DMS153 (cell line): ENCODE measurements at regions not wholly inside any gene's neighbourhood (a gene's known extent, or its start where the extent isn't known, plus 50 kb on each side); places are given as distances from the start of the nearest gene placed in this dataset.
A peak's percentile ranks its signal among the peaks of the same experiment; 100 is the strongest.

ENCODE experiments used
- DNase-seq: peaks from one replicate; lab custom pipeline; 2025; lab: John Stamatoyannopoulos, UW

DNA sequence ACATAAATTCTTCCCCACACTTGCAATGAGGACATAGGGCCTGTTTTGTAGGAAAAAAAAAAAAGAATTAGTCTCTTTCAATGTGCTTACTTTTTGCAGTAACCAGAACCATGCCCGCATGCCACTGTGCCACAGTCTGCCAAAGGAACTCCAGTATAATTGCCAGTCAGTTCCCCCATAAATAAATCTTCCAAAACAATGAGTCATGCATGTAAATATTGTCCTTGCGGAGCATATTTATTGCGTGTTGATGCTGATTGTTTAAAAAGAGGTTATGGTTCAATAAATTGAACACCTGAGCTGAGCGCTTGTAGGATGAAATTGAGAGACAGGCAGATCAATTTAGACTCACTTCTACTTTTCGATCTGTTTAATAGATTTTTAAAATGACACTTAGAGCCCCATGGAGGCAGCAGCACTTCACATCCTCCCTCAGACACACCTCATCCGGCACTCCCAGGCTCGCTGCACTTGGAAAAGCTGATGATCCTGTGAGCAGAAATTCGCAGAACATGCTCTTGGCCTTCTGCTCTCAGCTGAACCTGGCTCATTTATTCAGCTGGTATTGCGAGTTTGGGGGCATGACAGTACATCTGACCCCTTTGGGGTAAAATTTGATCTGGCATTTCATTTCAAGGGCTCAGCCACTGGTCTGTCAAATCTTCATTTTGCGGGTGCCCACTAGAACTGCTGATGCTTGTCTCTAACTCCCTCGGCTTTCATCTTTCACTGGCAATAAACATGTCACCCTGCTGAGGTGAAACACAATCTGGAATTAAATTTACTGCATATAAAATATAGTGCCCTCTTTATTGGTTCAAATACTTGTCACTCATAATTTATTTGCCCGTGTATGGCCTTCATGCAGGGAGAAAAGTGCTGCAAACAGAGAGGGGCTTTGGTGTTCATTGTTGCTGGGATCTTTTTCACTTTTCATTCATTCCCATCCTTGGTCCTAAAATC, 371.1 kb upstream of the POU3F2 start:
- DNase-seq = peak; percentile 71

DNA sequence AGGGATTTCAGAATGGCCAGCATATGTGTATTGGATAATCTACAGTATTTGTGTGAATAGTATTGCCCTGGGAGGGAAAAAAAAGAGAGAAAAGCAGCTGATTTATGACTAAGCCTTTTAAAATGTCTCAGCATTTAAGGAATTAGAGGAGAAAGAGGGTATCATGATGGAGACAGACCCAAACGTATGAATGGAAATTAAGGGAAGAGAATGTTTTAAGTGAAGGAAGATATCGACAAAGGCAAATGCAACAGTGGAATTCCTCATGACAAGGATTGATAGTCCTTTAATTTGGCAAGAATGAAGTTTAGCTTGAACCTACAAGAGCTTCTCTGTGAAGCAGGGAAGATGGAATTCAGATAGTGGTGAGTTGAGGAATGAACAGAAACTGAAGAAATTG, 367.3 kb upstream of the POU3F2 start:
- DNase-seq = no peak

DNA sequence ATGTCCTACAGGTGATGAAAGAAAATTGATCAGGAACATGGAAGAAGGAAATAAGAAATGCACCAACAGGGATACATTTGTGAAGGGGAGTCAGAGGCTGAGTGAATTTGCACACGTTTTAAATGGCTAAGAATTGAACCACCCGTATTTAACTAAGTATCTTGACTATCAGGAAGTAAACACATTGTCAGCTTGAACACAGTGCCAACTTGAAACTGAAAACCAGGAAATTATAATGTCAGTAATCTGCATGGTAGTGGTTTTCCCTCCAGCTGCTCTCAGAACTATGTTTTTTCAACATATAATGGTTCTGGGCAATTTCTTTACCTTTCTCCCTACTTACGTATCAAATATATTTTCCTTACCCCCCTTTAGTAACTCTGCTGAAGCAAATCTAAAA, 366.5 kb upstream of the POU3F2 start:
- DNase-seq = peak; percentile 31

DNA sequence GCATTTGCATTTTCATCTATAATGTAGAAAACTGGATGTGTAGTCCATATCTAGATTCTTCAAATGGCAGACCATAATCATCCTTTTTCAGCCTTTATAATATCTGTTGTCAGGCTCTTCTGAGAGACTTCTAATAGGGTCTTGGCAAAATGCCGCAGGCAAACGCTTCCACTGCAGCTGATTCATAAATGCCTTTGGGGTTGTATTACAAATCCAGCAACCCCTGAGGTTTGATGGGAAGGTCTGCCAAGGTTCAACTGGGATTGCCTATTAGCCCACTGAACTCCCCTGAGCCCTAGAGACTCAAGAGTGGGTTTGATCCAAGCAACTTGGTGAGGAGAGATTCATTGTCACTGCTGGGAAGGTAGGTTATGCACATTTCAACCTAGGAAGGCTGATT, 365.2 kb upstream of the POU3F2 start:
- DNase-seq = no peak

DNA sequence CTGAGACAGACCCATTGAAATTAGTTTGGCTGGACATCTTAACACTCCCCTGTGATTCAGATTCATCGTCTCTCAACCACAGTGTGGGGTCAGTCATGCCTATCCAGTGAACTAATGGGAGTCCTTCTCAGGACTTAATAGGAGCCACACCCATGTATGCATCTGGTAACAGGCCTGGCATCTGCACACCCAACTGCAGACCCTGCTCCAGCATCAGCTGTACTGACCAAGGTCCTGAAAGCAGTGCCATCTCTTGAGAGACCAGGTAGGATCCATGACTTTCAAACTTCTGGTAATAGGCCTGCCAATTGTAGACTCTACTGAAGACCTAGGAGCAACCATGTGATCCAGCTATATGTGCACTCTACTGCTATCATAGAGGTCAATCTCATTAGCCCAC, 363.6 kb upstream of the POU3F2 start:
- no peak for DNase-seq

DNA sequence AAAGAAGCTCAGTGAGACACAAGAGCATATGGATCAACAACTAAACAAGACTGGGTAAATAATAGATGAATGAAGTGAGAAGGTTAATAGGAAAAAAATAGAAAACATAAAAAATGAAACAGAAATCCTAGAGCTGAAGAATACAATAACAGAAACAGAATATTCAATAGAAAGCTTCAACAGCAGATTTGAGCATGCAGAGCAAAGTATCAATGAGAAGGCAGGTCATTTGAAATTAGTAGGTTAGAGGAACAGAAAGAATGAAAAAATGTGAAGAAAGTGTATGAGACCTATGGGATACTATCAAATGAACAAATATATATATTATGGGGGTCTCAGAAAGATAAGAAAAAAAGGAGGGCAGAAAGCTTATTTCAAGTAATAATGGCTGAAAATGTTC, 362.9 kb upstream of the POU3F2 start:
- no peak for DNase-seq

DNA sequence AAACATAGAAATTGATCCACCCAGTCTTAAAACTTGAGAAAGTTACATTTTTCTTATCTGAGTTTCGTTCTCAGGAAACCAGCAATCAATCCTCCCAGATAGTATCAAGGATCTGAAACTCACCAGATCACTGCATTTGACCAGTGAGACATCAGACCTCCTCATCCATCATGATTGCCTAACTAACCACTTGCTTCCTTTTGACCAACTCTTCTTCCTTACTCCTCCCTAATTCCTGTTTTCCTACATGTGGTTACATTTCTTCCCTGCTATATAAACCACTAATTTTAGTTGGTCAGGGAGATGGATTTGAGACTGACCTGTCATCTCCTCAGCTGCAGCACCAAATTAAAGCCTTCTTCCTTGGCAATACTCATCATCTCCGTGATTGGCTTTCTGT, 357.1 kb upstream of the POU3F2 start:
- DNase-seq = no peak

DNA sequence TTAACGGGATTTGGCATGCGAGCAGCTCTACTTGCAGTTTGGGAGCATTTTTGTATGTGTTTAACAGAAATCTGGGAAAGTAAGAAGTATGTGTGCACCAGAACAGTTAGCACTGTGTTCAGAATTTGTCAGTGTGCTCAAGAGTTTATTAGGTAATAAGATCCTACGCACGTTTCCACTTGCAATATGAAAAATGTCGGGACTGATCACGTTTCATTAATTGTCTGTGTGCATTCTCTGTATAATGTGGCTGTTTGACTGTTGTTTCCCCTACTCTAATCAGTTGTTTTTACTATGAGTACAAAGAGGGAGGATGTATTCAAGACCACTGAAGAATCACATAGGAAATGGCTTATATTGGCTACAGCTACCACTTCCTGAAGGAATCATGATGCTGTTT, 349.7 kb upstream of the POU3F2 start:
- DNase-seq = no peak

DNA sequence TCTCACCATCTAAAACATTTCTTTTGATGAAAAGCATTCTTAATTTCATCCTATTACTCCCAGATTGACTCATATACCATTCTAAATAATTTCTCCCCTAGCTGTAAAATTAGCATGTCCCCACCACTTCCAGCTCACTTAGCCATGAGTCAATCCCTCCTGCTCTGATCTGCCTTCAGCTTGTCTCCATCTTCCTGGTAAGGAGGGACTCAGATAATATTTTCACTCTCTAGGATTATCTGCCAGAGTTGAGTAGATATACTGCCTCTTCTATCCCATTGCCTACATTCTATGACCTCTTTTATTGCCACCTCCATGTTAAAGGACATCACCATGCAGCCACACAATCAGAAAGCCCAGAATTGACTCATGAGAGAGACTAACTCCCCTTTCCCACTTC, 348.8 kb upstream of the POU3F2 start:
- no peak for DNase-seq

DNA sequence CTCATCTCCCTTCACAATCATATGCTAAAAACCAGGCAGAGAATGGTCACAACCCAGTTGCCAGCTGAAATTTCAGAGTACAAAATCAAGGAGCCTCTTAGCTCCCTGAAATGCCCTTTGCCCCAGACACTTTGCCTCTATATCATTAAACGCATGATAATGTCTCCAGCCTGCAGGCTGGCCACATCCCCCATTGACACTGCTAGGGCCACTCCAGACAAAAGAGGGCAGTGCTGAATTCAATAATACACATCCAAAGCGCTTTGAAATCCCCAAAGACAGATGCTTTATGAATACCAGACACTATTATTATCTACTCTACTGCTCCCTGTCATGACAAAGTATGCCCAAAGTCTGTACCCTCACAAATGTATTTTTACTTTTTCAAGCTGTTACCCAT, 348.3 kb upstream of the POU3F2 start:
- no peak for DNase-seq

DNA sequence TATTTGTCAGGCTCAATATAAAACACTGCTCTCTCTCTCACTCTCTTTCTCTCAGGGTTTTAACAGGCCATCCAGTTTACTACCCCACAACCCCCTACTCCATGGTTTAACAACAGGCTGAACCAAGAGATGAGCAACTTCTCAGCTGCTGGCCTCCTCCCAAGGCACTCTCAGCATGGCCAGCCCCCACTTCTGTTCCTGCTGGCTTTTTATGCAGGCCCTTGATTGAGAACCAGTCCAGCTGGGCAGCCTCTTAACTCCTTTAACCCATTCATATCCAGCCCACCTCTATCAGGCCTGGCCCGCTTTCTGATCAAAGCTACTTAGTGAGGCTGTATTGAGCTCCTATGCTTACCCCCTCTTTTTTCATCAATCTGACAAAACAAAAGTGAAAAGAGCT, 346.8 kb upstream of the POU3F2 start:
- no peak for DNase-seq

DNA sequence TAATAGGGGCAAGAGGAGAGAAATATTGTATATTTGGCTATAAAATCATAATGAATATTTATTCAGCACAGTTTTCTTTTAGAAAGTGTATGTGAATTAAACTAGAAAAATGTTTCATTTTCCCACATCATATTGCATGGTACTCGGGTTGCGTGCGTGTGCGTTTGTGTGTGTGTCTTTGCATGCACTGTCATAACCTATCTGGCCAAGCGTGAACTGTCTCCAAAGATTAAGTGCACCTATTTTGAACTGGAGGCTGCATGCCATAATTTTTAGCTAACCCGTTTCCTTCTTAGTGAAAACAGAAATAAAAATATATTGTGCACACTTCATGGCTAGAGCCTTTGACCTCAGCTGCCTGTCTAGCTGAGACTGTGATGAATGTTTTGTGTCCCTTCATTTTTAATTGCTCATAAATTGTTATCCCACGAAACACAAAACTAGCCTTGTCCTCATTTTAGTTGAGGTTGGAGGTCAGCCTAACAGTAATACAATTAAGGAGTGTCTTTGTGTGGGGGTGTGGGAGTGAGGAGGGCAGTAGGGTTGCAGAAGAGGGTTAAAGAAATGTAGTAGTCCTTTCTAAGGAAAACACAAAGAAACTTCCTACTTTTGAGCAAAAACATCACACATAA, 336.1 kb upstream of the POU3F2 start:
- DNase-seq = no peak

DNA sequence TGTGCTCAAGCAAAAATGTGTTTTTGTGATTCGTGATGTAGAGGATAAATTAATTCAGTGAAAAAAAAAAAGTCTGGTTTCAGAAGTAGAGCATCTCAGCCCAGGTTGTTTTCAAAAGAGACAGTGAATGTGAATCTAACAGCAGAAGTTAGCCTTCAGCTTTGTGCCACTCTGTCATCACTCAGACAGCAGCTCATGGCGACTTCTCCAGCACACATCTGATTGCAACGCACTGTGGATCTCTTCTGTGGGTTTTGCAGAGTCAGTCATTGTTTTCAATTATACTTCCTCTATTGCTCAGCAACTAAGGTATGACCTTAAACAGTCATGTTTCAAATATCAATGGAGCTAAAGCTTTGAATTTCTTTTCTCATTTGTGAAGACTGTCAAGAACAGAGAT, 335.5 kb upstream of the POU3F2 start:
- no peak for DNase-seq

DNA sequence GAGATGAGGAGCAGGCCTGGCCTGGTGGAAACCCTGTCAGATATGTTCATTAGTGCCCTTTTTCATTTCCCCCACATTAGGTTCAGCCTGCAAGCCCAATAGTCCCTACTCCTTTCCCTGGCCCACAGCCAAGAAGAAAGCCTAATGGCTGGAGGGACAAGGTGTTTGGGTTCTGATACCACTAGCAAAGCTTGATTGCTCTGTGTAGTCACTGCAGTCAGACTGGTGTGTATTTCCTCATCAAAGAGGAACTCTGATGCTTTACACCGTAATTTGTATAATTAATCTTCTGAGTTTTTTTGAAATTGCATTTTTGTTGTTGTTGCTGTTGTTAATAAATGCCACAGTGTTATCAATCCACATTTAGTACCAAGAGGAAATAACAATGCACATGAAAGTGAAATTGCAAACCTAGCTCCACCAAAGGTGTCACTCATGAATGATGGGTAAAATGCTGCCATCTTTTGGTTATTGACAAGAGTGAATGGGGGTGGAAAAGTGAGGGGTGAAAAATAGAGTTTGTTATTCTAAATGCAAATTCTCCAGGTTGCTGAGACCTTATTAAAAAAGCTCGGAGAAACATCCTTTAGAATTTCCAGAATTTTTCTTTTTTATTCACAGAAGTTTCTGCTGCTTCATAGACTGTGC, 320.2 kb upstream of the POU3F2 start:
- DNase-seq = no peak

DNA sequence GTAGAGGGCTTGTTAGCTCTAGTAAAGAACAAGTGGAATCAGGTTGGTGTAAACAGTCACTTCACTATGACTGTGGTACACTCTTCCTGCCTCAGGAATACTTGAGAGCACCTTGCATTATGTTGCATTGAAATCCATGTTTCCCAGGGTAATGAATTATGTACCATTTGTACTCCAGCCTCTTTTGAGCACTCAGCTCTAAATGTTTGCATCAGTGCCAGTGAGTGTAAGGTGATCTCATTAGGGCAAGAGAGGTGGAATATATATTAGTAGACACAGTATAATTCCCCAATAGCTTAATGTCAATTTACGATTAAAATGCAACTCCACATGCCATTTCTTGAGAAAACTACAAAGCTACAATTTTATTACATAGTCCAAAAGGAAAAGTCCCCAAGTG, 319.6 kb upstream of the POU3F2 start:
- peak; percentile 90 for DNase-seq

DNA sequence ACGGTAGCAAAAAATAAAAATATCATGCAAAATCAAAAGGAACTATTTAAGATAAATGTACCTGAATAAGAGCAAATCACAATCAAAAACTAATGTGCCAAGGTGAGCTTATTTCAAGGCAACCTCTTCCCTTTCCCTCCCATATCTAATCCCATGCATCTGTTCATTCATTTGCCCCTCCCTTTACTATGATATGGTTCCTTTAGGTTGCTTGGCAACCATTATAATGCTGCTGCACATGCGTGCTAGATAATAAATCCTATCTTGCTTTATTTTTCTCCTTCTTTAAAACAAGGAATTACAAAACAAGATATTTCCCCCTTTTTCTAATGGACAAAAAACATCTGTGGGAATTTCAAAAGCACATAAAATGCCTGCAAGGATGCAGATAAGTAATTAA, 318.2 kb upstream of the POU3F2 start:
- no peak for DNase-seq

DNA sequence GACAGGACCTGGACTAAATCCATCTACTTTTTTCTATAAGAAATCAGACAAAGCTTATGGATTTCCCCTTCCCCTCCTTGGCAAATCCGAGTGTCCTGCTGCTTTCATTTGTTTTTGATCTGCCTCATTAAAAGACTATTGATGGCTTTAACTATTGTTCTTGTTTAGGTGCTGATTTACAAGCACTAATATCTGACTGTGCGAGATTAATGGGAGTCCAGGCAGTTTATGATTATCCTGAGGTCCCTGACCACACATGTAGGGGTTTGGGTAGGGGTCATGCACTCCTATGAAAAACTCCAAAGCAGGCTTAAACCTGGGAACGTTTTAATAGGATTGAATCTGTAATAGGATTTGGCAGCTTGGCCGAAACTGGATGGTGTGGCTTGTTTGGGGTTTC, 317.5 kb upstream of the POU3F2 start:
- no peak for DNase-seq

DNA sequence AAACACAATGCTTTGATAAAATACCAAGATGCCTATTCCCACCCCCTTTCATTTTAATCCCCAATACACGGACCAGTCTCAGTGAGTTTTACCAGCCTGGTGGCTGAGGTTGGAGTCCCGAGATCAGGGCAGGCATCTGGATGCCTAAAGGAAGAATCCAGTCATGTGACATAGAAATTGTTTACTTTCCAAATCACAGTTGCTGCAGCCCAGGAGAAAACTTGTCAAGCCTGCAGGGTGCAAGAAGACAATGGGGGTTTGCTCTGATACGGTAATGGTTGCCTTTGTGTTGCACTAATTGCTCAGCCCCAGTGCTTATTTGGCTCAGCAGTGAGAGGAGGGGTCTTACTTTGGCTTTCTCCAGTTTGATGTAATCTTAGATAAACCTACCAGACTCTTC, 308.5 kb upstream of the POU3F2 start:
- DNase-seq = no peak

DNA sequence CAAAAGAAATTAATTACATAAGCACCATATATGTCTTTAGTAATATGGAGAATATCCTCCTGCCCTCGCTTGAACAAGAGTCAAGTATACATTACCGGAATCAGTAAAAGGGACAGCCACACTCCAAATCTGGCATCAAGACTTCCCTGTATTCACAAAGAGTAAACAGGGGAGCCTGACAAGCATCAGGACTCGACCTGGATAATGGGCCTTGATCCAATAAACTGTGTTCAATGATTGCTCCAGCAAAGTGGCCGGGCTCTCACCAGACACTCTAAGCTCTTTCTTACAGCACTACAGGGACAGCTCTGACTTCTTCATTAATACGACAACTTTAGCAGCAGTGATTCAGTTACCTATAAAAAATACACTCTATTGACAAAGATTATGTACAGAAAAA, 307.9 kb upstream of the POU3F2 start:
- peak; percentile 56 for DNase-seq

DNA sequence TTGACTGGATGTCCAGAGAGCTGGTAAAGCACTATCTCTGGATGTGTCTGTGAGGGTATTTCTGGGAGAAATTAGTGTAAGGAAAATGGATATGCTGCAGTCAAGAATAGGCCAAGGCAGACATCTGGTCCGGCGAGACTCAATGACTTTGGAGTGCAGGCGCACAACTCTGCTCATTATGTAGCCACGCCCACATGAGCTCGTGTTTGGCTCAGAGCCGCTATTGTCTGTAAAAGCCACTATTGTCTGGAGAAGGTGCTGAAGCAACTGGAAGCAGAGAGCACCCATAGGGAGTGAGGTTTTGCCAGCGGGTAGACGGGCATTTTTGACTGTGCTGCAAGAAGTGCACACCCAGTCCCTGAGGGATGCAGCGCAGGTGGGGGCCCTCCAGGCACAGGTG, 305.0 kb upstream of the POU3F2 start:
- no peak for DNase-seq

DNA sequence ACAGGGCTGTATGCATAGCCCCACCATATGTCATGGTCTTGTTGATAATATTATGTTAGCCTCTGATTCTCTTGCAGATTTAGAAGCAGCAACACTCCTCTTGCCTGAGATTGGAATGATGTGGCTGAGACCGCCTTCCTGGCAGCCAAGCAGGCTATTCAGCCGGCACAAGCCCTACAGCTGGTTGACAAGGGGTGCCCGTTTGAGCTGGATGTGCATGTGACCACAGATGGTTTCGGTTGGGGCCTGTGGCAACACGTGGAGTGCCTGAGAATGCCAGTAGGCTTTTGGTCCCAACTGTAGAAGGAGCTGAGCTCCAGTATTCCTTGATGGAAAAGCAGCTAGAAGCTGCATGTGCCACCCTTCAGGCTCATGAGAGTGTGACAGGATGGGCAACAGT, 303.6 kb upstream of the POU3F2 start:
- no peak for DNase-seq

DNA sequence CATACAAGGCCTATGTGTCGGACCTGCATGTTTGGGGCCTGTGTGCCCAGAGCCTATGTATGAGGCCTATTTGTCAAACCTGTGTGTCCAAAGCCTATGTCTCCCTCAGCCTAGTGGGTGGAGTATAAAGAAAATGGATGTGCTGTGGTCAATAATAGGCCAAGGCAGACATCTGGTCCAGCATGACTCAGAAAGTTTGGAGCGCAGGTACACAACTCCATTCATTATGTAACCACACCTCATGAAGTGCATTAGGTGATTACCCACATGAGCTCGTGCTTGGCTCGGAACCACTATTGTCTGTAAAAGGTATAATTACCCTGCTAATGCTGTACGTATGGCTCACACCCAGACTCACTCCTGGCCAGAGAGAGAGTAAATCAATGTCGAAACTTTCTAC, 302.4 kb upstream of the POU3F2 start:
- no peak for DNase-seq

DNA sequence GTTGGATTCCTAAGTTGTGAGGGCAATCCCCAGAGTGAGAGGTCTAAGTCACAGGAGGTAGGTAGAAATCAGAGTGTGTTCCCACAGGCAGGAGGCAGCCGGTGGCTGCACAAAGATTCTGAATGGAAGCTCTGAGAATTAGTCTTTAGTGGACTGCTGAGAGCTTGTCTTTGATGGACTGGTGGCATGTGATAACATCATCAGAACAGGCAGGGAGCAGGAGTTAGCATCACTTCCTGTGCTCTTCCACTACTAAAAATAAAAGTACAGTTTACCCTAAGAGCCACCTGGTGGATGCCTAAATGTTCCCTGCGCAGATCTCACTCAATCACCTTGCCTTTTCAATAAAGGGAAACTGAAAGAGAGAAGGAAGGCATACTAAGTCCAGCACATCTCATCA, 294.6 kb upstream of the POU3F2 start:
- DNase-seq = peak; percentile 24
